ENCODE measurements at regions not wholly inside any gene's neighbourhood (a gene's known extent, or its start where the extent isn't known, plus 50 kb on each side); places are given as distances from the start of the nearest gene placed in this dataset.

GRCh38 chr1:60918867-60919266 is 163.5 kb upstream of the NFIA start:
- no peak for TF ChIP-seq CTCF (optimal IDR thresholded peaks at IDR 0.05 in 1 of 3, IDR thresholded peaks at IDR 0.05 in 1 of 3, conservative IDR thresholded peaks at IDR 0.05 in 1 of 3; ENCODE audit: extremely low read depth in 1 of 3, insufficient read depth in 2 of 3, low read length in 3 of 3)
- no peak for TF ChIP-seq EZH2 (IDR thresholded peaks at IDR 0.05; ENCODE audit: low read length)

Measured in keratinocyte (primary cell).